Right lobe of liver (tissue), 6 donors: ENCODE measurements at regions not wholly inside any gene's neighbourhood (a gene's known extent, or its start where the extent isn't known, plus 50 kb on each side); places are given as distances from the start of the nearest gene placed in this dataset.

ENCODE experiments used
- ATAC-seq, 4 donors: fragments of 200-7000 bp; cut with Tn5 transposase; one replicate each; pipeline ENCODE4 v1.9.1; 2020; ENCODE audit warnings: mild to moderate bottlenecking in 4 of 4, moderate library complexity in 4 of 4
- DNase-seq, 3 donors: peaks; one replicate each; pipeline ENCODE4 v3.0.0-alpha.2; 2020
- H3K27ac ChIP-seq, 3 donors: fragments of 200-600 bp; one replicate each; pipeline ENCODE4 v1.8.0; 2022
- H3K27me3 ChIP-seq, 2 donors: fragments of 200-600 bp; one replicate each; pipeline ENCODE4 v1.8.0; 2022
- H3K36me3 ChIP-seq, 4 donors: fragments of 200-600 bp; sonication (generic) in 1 of 4; one replicate each; pipeline versions ENCODE4 v1.5.1 to v1.8.0; 2017 to 2022; ENCODE audit warnings: control low read depth in 1 of 4
- H3K4me1 ChIP-seq, 4 donors: fragments of 200-600 bp; sonication (generic) in 1 of 4; one replicate each; pipeline versions ENCODE4 v1.5.1 to v1.8.0; 2017 to 2022; ENCODE audit warnings: control low read depth in 1 of 4
- H3K4me3 ChIP-seq, 3 donors: fragments of 200-600 bp; one replicate each; pipeline ENCODE4 v1.8.0; 2022
- H3K9me3 ChIP-seq, 4 donors: fragments of 200-600 bp; sonication (generic) in 1 of 4; one replicate each; pipeline versions ENCODE4 v1.5.1 to v1.8.0; 2017 to 2022; ENCODE audit warnings: control low read depth in 1 of 4
- POLR2A ChIP-seq: fragments of 450-650 bp; IDR thresholded peaks from one replicate; pipeline ENCODE4 v1.6.1; 2017; ENCODE audit warnings: antibody characterized with exemption, mild to moderate bottlenecking
- WGBS: methylation state at CpG from one replicate; pipeline ENCODE4 v1.1.6; 2018; ENCODE audit warnings: low coverage, low lambda C conversion rate; ENCODE audit not compliant: insufficient coverage; ENCODE audit errors: missing lambda C conversion rate; 5-methylcytosine and 5-hydroxymethylcytosine counted together
- intact Hi-C, 2 donors: fragments of 100-400 bp; cut with DNase I; formaldehyde crosslinking; loops; one replicate each; pipeline versions ENCODE4 v1.11.2 to v1.14.1; 2022
- TF ChIP-seq, protein P1 (sequence below), 4 donors: fragments of 200-600 bp in 3 of 4; fragments of 450-650 bp in 1 of 4; IDR thresholded peaks; one replicate each; pipeline versions ENCODE4 v1.5.1 to v1.8.0; 2016 to 2022; ENCODE audit warnings: antibody characterized with exemption in 4 of 4, mild to moderate bottlenecking in 2 of 4
- donor health status: DM: no; HTN: yes; CAD: no.
- donor health status: DM: no; HTN: no; CAD: no.
- donor health status: DM: no; HTN: no; CAD: no.
- donor health status: DM: no; HTN: yes; CAD: no.
- donor health status: DM: no; HTN: yes; CAD: no.

DNA sequence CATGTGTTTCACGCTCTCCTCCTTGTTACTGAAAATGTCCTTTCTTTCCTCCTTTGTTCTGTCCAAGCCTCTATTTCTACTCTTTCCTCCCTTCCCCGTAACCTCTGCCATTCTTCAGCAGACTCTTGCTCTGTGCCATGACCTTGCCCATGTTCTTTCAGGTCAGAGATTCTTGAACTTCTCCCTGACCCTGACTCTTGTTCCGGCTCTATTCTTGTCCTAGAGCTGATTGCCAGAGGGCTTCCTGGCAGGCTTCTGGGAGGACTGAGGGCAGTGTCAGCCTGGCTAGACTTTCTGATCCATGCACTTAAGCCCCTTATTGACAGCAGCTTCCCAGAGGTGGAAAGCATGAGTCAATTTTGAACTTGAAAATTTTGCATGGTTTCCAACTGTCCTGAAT is 174.2 kb downstream of the TMEM161B start:
- Histone ChIP-seq H3K4me1 (no peaks in the 10 kb centered on the region), H3K4me3 (no peak overlapping the region), H3K27me3 (no peaks in the 10 kb centered on the region), H3K27ac (no peak overlapping the region), H3K9me3 (no peaks in the 10 kb centered on the region), H3K36me3 (no peaks in the 10 kb centered on the region)
- intact Hi-C loops = no loop called here
- TF ChIP-seq, protein P1, sequence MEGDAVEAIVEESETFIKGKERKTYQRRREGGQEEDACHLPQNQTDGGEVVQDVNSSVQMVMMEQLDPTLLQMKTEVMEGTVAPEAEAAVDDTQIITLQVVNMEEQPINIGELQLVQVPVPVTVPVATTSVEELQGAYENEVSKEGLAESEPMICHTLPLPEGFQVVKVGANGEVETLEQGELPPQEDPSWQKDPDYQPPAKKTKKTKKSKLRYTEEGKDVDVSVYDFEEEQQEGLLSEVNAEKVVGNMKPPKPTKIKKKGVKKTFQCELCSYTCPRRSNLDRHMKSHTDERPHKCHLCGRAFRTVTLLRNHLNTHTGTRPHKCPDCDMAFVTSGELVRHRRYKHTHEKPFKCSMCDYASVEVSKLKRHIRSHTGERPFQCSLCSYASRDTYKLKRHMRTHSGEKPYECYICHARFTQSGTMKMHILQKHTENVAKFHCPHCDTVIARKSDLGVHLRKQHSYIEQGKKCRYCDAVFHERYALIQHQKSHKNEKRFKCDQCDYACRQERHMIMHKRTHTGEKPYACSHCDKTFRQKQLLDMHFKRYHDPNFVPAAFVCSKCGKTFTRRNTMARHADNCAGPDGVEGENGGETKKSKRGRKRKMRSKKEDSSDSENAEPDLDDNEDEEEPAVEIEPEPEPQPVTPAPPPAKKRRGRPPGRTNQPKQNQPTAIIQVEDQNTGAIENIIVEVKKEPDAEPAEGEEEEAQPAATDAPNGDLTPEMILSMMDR (IDR thresholded peaks at IDR 0.05) = no peak
- TF ChIP-seq POLR2A = no peak
- 58% methylated on average over 3 of the region's 3 CpGs for WGBS
- ATAC-seq (no peak), DNase-seq (no peak)

DNA sequence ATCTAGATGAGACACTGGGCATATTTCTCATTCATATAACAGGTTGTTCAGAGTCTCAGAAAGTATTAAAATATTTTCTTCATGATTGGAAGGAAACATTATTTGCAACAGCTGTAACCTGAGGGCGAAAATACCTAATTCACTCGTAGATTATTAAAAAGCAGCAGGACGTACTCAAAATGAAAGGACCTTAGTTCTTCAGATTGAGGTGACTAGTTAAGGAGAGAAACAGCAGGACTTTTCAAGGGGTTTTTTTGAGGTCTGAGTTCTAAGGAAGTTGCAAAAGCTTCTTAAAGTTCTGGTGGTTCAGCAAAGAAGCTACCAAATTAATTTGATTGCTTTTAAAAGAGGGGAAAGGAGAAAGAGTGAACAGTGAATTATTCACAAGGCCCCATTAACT is 174.9 kb downstream of the TMEM161B start:
- no peak overlapping the region for H3K27ac ChIP-seq
- intact Hi-C loops = no loop called here
- H3K4me3 ChIP-seq = no peak overlapping the region
- no peaks in the 10 kb centered on the region for H3K36me3 ChIP-seq
- DNase-seq = no peak
- H3K27me3 ChIP-seq = no peaks in the 10 kb centered on the region
- H3K9me3 ChIP-seq = no peaks in the 10 kb centered on the region
- WGBS = 65% methylated on average over 3 of the region's 3 CpGs
- no peaks in the 10 kb centered on the region for H3K4me1 ChIP-seq
- ATAC-seq = no peak
- TF ChIP-seq POLR2A = no peak
- TF ChIP-seq, protein P1 (IDR thresholded peaks at IDR 0.05) = no peak

DNA sequence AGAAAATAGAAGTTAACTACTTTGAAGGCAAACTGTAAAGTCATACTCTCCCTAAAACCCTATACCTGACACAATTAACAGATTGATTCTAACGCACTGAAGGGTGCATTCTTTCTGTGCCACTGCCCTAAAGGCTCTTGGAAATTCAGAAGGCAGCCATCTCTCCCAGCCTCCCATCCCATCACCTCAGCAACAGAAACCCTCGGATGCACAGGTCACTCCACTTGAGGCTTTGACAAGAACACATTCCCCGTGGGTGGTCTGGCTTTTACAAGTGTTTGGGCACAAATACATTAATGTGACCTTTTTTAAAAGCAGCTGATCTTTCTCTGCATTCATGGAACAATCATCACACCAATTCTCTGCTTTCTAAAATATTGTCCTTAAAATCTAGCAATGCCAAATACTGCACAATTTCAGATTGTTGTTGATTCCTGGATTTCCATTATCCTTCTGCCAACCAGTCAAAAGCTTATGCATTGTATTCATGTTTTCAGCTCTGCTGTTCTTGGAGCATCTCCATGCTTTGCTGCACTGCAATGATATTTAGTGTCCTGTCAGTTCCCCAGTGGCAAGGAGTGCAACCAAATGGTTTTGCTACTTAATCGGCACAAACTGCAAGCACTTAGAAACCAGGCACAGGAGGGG is 175.6 kb downstream of the TMEM161B start:
- no peak for DNase-seq
- intact Hi-C loops = no loop called here
- Histone ChIP-seq H3K27ac (no peak overlapping the region), H3K4me3 (no peak overlapping the region), H3K9me3 (no peaks in the 10 kb centered on the region), H3K36me3 (no peaks in the 10 kb centered on the region), H3K27me3 (no peaks in the 10 kb centered on the region), H3K4me1 (no peaks in the 10 kb centered on the region)
- TF ChIP-seq POLR2A = no peak
- TF ChIP-seq, protein P1 (IDR thresholded peaks at IDR 0.05) = no peak
- no peak for ATAC-seq
- WGBS = 48% methylated on average over 4 of the region's 4 CpGs

DNA sequence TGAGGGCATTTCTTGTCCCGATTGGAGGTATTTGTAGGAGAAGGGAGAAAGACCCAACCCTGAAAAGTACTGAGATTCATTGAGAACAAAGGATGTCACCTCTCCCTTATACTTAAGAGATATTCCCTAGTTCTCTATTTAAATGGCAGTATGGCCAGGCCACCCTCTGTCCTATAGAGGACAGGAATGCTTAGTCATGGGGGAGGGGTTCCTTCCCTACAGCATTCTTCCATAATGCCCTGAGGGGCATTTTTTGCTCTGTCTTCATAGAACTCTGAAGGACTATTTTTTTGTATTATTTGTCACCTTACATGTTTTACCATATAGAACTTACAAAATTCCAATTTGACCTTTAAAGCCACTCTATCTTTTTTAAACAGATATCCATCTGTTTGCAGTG is 176.3 kb downstream of the TMEM161B start:
- Histone ChIP-seq H3K27ac (no peak overlapping the region), H3K36me3 (no peaks in the 10 kb centered on the region), H3K9me3 (no peaks in the 10 kb centered on the region), H3K4me3 (no peak overlapping the region), H3K27me3 (no peaks in the 10 kb centered on the region), H3K4me1 (no peaks in the 10 kb centered on the region)
- DNase-seq (no peak), ATAC-seq (no peak)
- intact Hi-C loops = no loop called here
- TF ChIP-seq, protein P1 (IDR thresholded peaks at IDR 0.05) = no peak
- TF ChIP-seq POLR2A = no peak
- WGBS = 33% methylated on average over 1 of the region's 1 CpG

DNA sequence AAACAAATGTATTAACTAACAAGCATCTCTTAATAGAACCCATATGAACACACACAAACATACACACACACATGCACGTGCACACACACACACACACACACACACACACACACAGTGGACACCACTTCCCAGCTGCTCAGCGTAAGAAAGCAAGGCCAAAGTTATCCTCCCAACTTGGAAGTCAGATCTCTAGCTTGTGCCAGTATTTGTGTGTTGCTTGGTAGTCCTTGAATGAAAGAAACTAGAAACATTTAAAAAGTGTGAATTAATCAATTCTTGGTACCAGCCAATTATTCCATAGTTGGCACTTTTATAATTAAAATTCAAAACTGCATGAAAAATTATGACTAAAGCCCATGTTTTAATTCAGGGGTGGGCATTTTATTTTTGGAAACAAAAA is 178.1 kb downstream of the TMEM161B start:
- Histone ChIP-seq H3K4me1 (no peaks in the 10 kb centered on the region), H3K9me3 (no peaks in the 10 kb centered on the region), H3K36me3 (no peaks in the 10 kb centered on the region), H3K27ac (no peak overlapping the region), H3K4me3 (no peak overlapping the region), H3K27me3 (no peaks in the 10 kb centered on the region)
- ATAC-seq = no peak
- no peak for DNase-seq
- intact Hi-C loops = no loop called here
- WGBS = 73% methylated on average over 2 of the region's 2 CpGs
- no peak for TF ChIP-seq POLR2A
- TF ChIP-seq, protein P1 (IDR thresholded peaks at IDR 0.05) = no peak
